ENCODE measurements at regions not wholly inside any gene's neighbourhood (a gene's known extent, or its start where the extent isn't known, plus 50 kb on each side); places are given as distances from the start of the nearest gene placed in this dataset.
A peak's percentile ranks its signal among the peaks of the same experiment; 100 is the strongest.

DNA sequence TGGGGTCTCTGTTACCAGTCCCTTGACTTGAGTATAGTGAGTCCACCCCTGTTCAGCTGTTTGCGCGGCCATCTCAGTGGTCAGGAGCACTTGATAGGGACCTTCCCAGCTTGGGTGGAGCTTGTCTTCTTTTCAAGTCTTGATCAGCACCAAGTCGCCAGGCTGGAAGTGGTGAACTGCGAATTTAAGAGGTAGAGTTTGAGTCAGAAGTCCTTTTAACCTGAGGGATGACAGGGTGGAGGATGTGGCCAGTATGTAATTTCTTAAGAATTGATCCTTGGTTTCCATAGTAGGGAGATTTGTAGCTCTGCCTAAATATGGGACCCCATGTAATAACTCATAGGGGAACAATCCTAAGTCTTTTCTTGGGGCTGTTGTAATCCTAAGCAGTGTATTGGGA is 86.3 kb upstream of the XCR1 start:
- H3K27ac ChIP-seq: no peak overlapping the region
- H3K4me3 ChIP-seq: no peak overlapping the region
- no peaks in the 10 kb centered on the region for H3K9me3 ChIP-seq (ENCODE audit: low read depth)
- no peak for DNase-seq (ENCODE audit: low read depth in 1 of 2, low spot score in 1 of 2)
- H3K27me3 ChIP-seq: no peaks in the 10 kb centered on the region
- H3K36me3 ChIP-seq: no peaks in the 10 kb centered on the region
- H3K4me1 ChIP-seq (ENCODE audit: low read depth): no peaks in the 10 kb centered on the region
- TF ChIP-seq, protein P1, sequence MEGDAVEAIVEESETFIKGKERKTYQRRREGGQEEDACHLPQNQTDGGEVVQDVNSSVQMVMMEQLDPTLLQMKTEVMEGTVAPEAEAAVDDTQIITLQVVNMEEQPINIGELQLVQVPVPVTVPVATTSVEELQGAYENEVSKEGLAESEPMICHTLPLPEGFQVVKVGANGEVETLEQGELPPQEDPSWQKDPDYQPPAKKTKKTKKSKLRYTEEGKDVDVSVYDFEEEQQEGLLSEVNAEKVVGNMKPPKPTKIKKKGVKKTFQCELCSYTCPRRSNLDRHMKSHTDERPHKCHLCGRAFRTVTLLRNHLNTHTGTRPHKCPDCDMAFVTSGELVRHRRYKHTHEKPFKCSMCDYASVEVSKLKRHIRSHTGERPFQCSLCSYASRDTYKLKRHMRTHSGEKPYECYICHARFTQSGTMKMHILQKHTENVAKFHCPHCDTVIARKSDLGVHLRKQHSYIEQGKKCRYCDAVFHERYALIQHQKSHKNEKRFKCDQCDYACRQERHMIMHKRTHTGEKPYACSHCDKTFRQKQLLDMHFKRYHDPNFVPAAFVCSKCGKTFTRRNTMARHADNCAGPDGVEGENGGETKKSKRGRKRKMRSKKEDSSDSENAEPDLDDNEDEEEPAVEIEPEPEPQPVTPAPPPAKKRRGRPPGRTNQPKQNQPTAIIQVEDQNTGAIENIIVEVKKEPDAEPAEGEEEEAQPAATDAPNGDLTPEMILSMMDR (IDR thresholded peaks at IDR 0.05; ENCODE audit: low read depth, low read length): no peak

DNA sequence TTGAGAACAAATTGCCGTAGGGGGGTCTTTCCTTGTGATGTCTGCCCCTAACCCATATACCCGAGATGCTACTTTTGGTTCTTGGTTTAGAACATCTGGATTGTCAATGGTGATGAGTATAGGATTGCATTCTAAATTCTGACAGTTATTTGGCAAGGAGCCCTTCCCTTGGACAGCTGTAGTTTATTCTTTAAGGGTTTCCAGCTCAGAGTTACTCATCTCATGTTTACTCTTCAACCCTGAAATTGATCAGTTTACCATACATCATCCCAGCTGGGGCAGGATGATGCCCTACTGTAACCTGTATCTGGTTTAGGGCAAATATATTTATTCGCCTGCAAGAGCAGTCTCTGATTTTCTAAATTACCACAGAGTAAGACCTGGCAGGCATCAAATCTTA is 85.7 kb upstream of the XCR1 start:
- Histone ChIP-seq H3K36me3 (no peaks in the 10 kb centered on the region), H3K27ac (no peak overlapping the region), H3K4me3 (no peak overlapping the region), H3K9me3 (ENCODE audit: low read depth) (no peaks in the 10 kb centered on the region), H3K27me3 (no peaks in the 10 kb centered on the region), H3K4me1 (ENCODE audit: low read depth) (no peaks in the 10 kb centered on the region)
- no peak for DNase-seq (ENCODE audit: low read depth in 1 of 2, low spot score in 1 of 2)
- TF ChIP-seq, protein P1 (IDR thresholded peaks at IDR 0.05; ENCODE audit: low read depth, low read length): no peak

DNA sequence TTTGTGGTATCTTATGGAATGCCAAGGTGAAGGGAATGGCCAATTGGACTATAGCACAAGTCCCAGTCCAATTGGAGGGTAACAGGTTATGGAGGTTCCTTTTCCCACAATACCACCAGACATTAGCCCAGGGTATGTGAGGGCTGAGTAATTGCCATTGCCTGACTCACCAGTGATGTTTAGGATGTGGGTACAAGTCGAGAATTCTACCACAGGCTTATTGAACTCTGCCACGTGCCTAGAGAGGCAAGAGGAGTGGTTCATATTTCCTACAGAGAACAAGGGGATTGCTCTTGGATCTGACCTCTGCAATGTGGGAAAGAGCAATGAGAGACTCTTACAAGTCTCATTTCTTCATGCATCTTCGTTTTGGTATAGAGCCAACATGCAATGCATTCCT is 85.0 kb upstream of the XCR1 start:
- Histone ChIP-seq H3K27me3 (no peaks in the 10 kb centered on the region), H3K4me3 (no peak overlapping the region), H3K27ac (no peak overlapping the region), H3K36me3 (no peaks in the 10 kb centered on the region), H3K9me3 (ENCODE audit: low read depth) (no peaks in the 10 kb centered on the region), H3K4me1 (ENCODE audit: low read depth) (no peaks in the 10 kb centered on the region)
- DNase-seq (ENCODE audit: low read depth in 1 of 2, low spot score in 1 of 2): no peak
- TF ChIP-seq, protein P1 (IDR thresholded peaks at IDR 0.05; ENCODE audit: low read depth, low read length): no peak

DNA sequence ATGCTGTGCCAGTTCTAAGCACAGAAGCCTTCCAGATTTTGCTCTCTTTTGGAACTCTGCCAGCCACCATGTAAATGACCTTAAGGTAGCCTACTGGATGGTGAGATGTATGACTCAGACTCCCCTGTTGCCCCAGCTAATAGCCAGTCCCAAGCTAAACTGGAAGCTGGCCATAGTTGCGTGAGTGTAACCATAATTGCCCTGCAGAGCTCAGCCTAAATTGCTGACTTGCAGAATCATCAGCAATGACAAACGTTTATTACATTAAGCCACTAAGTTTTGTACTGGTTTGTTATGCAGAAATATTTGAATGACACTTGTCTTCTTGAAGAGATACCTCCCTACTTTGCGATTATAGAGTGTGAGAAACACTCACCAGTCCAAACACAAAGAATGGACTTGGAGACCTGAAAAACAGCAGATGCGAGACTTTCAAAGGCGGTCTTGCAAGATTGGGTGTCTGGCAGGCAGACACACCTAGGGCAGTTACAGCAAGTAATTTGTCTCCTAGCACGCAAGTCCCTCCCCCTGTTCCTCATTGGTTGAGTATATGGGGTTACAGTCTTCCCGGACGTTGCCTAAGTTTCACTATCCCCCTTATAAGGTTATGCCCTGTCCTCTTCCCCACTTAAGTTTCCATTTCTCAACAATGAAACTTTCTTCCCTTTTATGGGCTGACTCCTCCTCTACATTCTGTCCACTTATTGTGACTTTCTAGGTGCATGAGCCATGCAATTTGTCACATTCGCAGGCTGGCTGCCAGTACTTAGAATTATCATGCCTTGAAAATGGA is 83.6 kb upstream of the XCR1 start:
- Histone ChIP-seq H3K4me3 (no peak overlapping the region), H3K36me3 (no peaks in the 10 kb centered on the region), H3K4me1 (ENCODE audit: low read depth) (no peaks in the 10 kb centered on the region), H3K27ac (no peak overlapping the region), H3K9me3 (ENCODE audit: low read depth) (no peaks in the 10 kb centered on the region), H3K27me3 (peaks cover 5% of the 10 kb centered on the region)
- peak in 1 of 2 donors; percentile 82 for DNase-seq (ENCODE audit: low read depth in 1 of 2, low spot score in 1 of 2)
- TF ChIP-seq, protein P1 (IDR thresholded peaks at IDR 0.05; ENCODE audit: low read depth, low read length): no peak

DNA sequence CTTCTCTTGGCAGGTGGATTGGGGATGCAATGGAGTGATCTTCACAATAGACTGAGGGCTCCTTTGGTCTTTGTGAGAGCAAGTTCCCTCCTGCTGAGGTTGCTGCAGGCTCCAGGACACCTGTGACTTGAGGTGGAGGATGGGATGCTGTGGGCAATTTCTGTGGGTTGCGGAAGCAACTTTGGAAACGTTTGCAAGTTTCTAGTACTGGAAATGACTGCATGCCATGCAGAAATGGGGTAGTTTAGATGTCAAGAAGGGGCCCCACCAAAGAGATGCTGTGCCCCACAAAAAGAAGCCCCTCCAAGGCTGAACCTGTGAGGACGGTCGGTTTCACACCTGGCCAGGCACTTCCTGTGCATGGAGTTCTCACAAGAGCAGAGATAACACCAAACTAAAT is 80.4 kb upstream of the XCR1 start:
- Histone ChIP-seq H3K36me3 (no peaks in the 10 kb centered on the region), H3K27me3 (peaks cover 5% of the 10 kb centered on the region), H3K4me3 (no peak overlapping the region), H3K27ac (no peak overlapping the region), H3K9me3 (ENCODE audit: low read depth) (no peaks in the 10 kb centered on the region), H3K4me1 (ENCODE audit: low read depth) (no peaks in the 10 kb centered on the region)
- DNase-seq (ENCODE audit: low read depth in 1 of 2, low spot score in 1 of 2): no peak
- TF ChIP-seq, protein P1 (IDR thresholded peaks at IDR 0.05; ENCODE audit: low read depth, low read length): no peak
